ENCODE measurements at regions not wholly inside any gene's neighbourhood (a gene's known extent, or its start where the extent isn't known, plus 50 kb on each side); places are given as distances from the start of the nearest gene placed in this dataset.
A peak's percentile ranks its signal among the peaks of the same experiment; 100 is the strongest.
"Not testable (repeated sequence)": the region's sequence is repeated elsewhere in the genome, so short reads cannot be mapped to it uniquely, and the experiment has no call there.

DNA sequence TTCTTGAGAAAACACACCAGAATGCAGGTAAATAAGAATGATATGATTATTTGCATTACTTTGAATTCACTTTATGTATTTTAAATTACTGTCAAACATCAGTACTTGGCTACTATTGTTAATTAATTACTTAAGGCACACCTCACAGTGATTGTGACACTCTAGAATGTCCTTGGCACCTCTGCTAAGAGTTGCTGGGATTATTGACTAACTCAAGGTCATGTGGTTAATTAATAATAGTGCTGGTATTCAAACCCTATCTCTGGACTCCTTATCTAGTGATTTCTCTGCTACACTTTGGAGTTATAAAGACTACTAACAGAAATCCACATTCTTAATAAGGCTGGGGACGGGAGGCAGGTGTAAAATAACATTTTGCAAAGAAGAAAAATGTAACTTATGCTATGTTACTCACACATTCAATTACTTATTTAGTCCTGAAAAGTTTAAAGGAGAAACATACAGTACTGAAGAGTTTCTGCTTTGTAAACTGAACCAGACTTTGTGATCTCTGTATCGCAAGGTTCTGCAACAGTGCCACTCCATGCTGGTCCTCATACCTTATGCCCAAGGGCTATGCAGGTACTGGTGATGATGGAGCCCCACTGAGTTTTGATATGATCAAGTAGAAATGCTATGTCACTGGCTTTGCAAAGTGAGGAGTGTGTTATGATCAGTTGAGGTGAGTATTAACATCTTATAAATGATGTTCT is 242.7 kb downstream of the MID1IP1 start:
- DNase-seq (ENCODE audit: low read depth in 2 of 2): no peak

DNA sequence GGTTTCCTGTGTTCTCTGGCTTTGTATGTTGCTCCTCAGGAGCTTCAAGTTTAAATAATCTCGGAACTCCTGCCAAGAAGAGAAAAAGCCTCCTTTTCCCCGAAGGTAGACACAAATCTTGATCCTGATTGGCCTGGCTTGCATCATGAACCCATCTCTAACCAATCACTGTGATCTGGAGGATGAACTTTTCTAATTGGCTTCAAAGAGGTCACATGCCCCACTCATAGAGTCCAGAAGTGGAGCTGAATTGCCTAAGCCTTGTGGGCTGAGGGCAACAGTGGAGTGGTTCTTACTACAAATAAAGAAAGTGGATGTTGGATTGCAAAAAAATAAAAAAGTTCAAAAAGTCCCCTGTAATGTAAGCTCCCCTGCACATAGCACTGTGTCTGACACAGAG is 245.9 kb downstream of the MID1IP1 start:
- no peak for DNase-seq (ENCODE audit: low read depth in 2 of 2)

DNA sequence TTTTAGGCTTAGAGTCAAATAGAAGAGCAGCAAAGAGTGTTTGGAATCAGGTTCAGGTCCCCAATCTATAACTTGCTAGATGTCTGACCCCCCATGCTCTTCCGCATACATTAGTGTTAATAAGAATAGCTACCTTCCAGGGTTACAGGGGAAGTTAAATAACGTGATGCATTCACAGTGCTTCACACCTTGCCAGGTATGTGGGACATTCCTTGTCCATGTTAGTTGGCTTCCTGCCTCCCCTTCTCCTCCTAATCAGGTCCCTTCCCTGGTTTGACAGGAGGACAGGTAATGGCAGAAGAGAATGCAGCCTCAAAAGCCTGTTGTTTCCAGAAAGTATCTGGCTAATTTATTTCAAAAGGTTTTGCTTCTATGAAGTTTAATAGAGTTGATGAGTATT is 248.7 kb downstream of the MID1IP1 start:
- DNase-seq (ENCODE audit: low read depth in 2 of 2): no peak

DNA sequence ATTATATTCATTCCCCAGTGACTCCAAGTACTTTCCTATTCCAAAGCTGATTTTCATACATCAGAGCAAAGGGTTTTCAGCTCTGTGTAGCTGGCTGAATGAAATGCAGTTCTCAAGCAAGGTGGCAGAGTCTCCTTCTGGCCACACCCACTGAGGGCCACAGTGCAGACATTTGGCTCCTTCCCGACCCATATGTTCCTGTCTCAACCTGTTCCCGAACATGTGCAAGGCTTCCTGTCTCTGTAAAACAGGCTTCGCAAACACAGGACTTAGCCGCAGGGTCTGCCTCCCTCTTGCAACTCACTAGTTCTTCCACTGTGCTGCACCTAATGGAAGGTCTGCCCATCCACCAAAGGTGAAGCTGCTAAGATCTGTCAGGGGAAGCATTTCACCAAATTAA is 249.2 kb downstream of the MID1IP1 start:
- no peak for DNase-seq (ENCODE audit: low read depth in 2 of 2)

DNA sequence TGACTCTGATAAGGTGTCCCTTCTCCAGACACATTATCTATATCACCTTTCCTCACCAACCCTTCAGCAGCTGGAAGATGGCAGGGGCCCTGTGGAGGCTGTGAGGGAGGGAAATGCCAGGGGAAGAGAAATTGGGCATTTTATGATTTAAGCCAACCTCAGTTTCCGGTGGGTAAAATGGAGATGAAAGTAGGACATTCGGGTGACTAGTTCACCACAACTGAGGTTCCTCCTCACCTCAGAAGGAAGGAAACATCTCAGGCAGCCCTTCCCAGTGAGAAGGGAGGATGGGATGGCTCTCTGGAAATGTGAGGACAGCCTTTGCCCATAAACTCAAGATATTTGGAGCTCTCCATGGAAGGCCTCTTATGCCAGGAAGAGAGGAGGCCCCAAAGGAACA is 251.5 kb downstream of the MID1IP1 start:
- no peak for DNase-seq (ENCODE audit: low read depth in 2 of 2)

DNA sequence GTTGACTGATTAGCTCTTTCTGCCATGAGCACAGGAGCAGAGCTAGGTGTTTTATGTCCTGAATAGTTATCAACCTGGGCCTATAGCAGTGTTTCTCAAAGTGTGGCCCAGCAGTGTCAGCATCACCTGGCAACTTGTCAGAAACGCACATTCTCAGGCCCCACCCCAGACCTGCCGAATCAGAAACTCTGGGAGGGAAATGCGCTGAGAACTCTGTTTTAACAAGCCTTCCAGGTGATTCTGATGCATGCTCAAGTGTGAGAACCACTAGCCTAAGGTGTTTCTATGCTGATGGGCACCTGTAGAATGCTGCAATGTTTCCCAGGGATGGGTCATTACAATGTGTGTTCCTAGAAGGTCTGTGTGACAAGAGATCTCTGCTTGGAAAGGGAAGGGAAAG is 257.5 kb downstream of the MID1IP1 start:
- DNase-seq (ENCODE audit: low read depth in 2 of 2): no peak

DNA sequence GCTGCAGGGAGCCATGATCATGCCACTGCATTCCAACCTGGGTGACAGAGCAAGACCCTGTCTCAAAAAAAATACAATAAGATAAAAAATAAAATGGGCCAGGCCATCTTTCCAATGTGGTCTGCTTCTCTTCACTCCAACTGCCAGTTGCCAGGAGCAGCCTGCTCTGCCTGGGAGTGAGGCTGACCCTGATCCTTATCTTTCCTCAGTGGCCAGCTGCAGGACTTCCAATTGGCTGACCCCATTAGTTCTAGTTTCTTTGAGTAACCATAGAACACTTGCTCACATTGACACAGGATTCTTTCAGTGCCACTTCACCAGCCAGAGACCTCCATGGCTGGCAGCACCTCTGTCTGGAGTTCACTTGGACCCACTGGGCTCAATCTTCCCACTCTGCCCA is 258.6 kb downstream of the MID1IP1 start:
- DNase-seq (ENCODE audit: low read depth in 2 of 2): no peak

DNA sequence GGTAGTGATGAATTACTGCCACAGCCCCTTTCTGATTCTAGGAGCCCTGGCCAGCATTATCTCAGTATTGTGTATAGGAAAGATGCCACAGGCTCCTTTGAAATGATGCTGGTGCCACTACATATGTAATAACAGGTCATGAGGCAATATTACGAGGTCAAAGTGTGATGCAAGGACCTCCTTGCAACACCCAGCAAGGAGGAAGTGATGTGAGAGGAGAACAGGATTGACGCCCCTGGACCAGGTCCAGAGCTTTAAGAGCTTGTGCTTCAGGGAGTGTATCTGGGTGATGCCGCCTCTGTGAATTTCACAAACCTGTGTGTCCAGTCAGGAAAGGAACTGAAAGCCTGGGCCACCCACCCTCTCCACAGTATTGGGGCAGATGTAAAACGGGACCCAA is 261.8 kb downstream of the MID1IP1 start:
- DNase-seq (ENCODE audit: low read depth in 2 of 2): no peak

DNA sequence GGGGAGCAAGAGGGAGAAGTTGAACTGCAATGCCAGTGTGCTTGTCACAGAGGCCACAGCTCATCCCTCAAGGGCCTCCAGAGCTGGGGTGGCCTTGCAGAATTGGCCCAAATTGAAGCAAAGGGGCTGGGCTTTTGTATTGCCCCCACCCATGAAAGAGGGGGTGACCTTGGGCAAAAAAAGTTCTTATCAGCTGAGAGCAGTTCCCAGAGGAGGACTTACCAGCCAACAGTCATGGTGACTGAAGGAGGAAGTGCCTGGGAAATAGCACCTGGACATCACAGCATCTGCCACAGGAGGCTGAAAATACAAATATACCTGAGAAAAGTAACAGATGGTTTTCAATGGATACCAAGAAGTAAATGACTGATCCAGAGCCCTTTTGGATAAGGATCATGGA is 262.4 kb downstream of the MID1IP1 start:
- DNase-seq (ENCODE audit: low read depth in 2 of 2): no peak

DNA sequence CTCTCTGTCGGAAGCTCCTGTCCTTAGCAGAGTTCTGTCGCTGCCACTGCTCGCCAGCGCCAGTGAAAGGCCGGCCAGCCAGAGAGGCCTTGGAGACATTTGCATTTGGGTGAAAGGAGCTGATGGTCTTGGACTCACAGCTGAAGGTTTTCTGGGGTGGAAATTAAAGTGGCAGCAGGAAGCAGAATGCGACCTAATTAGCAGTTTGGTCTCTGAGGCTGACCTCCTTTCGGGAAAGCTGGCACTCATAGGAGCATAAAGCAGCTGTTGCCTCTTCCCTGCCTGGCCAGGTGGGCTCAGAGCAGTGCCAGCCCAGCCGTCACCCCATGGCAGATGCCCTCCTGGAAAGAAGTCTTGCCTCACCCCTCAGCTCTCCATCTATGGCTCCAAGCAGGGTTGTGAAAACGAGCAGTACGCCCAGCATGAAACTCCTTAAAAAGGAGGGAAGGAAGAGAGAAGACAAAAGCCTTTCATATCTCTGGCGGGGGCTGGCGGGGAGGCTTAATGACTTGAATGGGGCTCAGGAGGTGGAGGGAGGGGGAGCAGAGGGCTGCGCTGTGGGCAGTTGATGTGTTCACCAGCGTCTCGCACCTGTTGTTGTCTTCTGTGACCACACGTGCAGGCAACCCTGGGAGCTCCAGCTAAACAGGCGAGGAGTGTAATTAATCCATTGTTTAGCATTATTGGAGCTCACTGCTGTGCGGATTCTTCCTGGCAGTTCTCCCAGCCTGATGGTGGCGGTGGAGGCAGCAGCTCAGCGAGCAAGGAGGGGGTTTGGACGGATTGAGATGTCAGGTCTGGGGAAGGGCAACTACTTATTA is 264.0 kb downstream of the MID1IP1 start:
- DNase-seq (ENCODE audit: low read depth in 2 of 2): no peak

DNA sequence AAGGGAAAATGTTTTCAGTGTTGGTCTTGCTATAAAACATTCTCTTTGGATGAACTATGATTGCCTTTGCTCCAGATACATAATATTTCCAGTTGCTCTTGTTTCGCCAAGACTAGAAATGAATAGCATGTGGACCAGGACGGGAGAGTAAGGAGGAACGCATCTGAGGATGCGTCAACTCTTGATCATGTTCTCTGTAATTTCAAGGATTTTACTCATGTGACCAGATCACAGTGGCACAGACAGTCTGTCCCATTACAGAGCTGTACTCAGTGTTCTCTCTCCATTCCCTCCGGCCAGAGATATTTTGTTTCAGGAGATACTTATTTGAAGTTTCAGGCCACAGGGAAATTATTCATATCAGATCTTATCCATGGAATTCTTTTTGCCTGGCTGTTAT is 266.6 kb downstream of the MID1IP1 start:
- DNase-seq (ENCODE audit: low read depth in 2 of 2): no peak

DNA sequence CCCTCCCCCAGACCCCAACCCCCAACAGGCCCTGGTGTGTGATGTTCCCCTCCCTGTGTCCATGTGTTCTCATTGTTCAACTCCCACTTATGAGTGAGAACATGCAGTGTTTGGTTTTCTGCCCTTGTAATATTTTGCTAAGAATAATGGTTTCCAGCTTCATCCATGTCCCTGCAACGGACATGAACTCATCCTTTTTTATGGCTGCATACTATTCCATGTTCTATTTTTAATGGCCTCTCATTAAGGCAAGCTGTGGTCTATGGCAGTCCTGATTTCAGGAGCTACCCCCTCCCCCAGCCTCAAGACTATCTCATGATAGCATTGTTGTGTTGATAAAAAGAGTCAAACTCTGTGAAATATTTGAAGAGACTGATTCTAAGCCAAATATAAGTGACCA is 267.4 kb downstream of the MID1IP1 start:
- not testable (repeated sequence) for DNase-seq (ENCODE audit: low read depth in 2 of 2)

DNA sequence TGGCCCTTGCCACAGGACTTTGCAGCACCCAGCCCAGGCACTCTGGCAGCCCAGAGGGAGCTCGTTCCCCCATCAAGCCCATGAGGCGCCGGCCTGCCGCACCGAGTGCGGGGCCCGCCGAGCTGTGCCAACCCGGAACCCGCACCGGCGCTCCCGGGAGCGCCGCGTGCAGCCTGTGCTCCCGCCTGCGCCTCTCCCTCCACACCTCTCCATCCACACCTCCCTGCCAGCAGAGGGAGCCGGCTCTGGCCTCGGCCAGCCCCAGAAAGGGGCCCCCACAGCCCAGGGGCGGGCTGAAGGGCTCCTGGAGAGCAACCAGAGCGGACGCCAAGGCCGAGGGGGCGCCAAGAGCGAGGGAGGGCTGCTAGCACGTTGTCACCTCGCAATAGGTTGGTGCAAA is 268.8 kb downstream of the MID1IP1 start:
- DNase-seq (ENCODE audit: low read depth in 2 of 2): no peak

DNA sequence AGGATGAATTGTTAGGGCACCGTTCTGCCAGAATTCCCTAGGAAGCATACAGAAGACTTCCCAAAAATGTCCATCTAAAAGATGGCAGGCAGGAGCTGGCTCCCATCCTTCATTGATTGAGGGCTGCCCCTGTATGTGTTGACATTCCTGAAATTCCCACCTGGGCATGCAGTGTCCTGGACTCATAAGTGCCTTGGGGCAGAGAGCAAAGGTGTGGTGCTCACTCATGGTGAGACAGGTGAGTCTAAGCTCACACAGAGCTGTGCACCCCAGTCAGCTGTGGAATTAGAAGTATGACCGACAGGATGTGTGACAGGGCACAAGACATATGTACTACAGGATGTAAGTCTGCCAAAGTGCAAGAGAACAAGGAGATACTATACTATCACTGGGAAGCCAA is 271.9 kb downstream of the MID1IP1 start:
- no peak for DNase-seq (ENCODE audit: low read depth in 2 of 2)

DNA sequence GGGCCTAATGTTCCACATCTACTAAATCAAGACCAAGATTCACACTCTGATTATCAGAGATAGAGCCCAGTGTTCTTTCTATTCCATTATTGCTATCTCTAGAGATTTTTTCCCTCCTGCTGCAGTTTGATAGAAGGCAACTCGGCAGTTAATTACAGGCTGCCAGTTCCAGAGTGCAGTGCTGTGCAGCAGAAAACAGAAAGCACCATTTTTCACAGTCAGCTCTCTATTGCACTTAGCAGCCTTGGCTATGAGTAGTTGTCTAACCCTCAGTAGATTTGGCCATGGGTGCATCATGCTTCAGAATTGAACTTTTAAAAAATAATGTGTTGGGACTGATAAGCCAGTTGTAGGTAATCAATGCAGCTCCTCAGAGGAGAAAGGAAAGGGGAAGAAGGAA is 295.3 kb downstream of the MID1IP1 start:
- DNase-seq (ENCODE audit: low read depth in 2 of 2): no peak

DNA sequence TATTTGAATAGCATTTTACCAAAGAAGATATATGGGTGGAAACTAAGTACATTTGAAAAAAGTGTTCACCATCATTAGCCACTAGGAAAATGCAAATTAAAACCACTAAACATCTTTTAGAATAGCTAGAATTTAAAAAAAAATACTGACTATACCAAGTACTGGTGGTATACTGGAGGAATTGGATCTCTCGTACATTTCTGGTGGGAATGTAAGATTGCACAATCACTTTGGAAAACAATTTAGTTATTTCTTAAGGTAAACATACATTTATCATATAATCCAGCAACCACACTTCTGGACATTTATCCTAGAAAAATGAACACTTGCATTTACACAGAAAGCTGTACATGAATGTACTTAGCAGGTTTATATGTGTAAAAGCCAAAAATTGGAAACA is 303.5 kb downstream of the MID1IP1 start:
- no peak for DNase-seq (ENCODE audit: low read depth in 2 of 2)

DNA sequence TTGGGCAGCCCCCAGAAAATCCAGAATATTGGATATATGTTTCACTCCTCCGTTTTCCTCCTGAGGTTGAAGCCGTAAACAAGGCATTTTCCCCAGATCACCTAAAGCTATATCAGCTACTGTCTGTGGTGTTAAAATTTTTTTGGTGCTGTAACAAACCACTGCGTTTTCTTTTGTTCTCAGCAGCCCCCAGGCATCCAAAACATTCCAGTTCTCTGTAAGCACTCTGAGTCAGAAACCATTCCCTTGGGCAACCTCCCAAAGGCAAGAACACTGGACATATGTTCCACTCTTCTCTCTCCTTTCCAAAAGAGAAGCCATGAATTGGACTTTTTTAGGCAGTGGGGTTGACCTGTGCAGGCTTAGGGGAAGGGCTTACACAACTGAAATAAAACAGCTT is 310.9 kb downstream of the MID1IP1 start:
- DNase-seq (ENCODE audit: low read depth in 2 of 2): no peak

DNA sequence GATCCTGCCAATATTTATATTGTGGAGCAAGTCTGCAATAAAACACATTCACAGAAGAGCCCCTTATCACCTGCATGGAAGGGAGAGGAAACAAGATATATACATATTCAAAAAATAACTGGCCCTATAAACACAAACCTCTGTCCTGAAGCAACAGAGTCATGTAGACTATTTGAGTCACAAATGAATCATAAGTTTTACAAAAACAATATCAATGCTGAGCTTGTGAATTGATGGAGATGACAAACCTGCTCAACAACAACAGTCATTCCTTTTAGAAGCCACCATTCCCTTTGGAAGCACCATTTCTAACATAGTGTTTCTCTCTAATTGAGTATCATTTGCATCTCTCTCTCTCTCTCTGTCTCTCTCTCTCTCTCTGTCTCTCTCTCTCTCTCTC is 313.9 kb downstream of the MID1IP1 start:
- no peak for DNase-seq (ENCODE audit: low read depth in 2 of 2)

DNA sequence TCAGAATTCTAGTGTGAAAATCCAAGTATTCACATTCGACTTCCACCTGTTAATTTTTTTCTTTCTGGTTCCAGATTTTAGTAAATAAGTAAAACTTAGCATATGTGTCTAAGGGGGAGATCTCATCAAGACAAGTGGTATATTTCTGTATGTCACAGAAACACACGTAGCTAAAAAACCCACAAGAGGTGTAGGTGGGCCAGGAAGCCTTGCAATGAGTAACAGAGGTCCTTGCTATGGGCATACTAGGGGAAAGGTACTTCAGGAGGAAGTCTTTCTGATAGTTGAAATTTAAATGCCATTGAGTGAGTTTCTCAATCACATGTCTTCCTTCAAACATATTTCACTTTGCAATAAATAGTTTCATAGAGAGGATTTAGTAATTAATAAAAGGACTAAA is 315.8 kb downstream of the MID1IP1 start:
- no peak for DNase-seq (ENCODE audit: low read depth in 2 of 2)

DNA sequence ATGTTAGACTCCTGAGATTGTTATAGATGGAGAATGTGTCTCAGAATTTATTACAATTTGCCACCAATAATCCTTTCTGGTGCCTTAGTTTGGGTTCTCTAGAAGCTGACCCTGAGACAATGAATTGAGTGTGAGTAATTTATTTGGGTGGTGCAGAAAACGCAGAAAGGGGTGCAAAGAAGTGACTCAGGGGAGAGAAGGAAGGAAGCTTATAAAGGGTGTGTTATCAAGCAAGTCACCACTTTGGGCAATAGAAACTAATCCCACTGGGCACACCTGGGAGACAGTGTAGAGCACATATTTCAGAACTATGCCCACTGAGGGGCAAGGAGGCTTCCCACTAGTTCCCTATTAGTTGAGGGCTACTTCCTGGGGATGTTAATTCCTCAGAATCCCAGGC is 320.6 kb downstream of the MID1IP1 start:
- no peak for DNase-seq (ENCODE audit: low read depth in 2 of 2)

DNA sequence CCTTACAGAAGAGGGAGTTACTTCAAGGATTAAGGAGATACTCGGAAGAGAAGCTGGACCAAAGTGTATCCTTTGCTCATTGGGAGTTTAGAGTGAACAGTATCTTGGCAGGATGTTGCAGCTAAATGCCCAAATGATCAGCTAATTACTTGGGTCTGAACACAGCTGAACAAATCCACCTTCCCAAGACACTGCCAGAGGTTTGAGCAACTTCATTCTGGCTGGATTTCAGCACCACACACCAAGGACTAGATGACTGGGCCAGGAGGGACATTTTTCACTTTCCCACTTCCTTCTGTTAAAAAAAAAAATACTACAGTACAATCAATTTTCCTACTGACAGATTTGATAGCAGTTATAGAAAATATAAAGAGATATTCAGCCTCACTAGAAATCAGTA is 324.6 kb downstream of the MID1IP1 start:
- no peak for DNase-seq (ENCODE audit: low read depth in 2 of 2)

DNA sequence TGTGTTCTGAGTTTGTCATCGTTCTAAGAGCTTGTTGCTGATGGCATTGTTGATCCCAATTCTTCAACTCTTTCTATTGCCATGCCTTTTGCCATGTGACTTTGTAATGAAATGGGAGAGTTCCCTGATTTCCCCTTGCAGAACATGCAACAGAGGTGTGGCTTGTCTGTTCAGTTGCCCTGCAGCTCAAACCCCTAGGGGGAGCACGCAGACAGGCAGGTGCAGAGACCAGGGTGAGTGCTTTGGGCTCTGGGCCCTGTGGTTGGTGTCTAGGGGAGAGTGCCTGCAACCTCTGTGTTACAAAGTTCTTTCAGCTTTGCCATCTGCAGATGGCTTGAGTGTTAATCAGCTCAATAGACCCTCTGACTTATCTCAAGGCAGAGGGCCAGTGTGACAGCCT is 332.7 kb downstream of the MID1IP1 start:
- peak; percentile 7 to 12 for DNase-seq (ENCODE audit: low read depth in 2 of 2)

DNA sequence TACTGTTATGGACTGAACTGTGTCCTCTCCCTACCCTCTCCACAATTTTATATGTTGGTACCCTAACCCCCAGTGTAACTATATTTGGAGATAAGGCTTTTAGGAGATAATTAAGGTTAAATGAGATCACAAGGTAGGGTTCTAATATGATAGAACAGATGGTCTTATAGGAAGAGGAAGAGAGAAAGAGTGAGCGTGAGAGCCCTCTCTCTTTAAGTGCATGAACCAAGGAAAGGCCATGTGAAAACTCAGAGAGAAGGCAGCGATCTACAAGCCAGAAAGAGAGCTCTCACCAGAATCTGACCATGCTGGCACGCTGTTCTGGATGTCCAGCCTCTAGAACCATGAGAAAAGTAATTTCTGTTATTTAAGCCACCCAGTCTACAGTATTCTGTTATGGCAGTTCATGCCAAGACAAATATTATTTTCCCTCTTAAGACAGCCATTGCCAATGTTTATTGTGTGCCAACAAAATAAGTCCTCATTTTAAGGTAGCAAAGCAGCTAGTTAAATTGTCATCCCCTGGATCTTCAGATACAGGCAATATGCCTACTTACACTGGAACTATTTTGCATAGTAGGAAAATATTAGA is 336.2 kb downstream of the MID1IP1 start:
- DNase-seq (ENCODE audit: low read depth in 2 of 2): no peak

Data from activated CD4-positive, alpha-beta T cell treated with anti-CD3 and anti-CD28 coated beads for 24 hours (primary cell).